Adipocyte (in vitro differentiated cells): ENCODE measurements at regions not wholly inside any gene's neighbourhood (a gene's known extent, or its start where the extent isn't known, plus 50 kb on each side); places are given as distances from the start of the nearest gene placed in this dataset.

ENCODE experiments used
- DNase-seq: peaks from one replicate; pipeline ENCODE4 v3.0.0-alpha.2; 2015; ENCODE audit warnings: low read depth
- H3K27me3 ChIP-seq: replicated peaks from 2 replicates; pipeline ENCODE4 v1.7.0; 2013; ENCODE audit warnings: mild to moderate bottlenecking, low read length, moderate library complexity; ENCODE audit not compliant: control insufficient read depth, insufficient read depth
- H3K36me3 ChIP-seq: 2 replicates; pipeline ENCODE4 v1.7.0; 2013; ENCODE audit warnings: low read length, mild to moderate bottlenecking, moderate library complexity; ENCODE audit not compliant: control insufficient read depth, insufficient read depth, severe bottlenecking
- H3K4me1 ChIP-seq: 2 replicates; pipeline ENCODE4 v1.7.0; 2013; ENCODE audit warnings: mild to moderate bottlenecking, low read length, moderate library complexity; ENCODE audit not compliant: control insufficient read depth, insufficient read depth
- H3K4me3 ChIP-seq: 2 replicates; pipeline ENCODE4 v1.7.0; 2013; ENCODE audit warnings: mild to moderate bottlenecking, low read length, moderate library complexity
- H3K9ac ChIP-seq: 2 replicates; pipeline ENCODE4 v1.7.0; 2013; ENCODE audit warnings: mild to moderate bottlenecking, low read length, moderate library complexity
- H3K9me3 ChIP-seq: 2 replicates; pipeline ENCODE4 v1.7.0; 2013; ENCODE audit warnings: mild to moderate bottlenecking, low read length, moderate library complexity; ENCODE audit not compliant: control insufficient read depth

DNA sequence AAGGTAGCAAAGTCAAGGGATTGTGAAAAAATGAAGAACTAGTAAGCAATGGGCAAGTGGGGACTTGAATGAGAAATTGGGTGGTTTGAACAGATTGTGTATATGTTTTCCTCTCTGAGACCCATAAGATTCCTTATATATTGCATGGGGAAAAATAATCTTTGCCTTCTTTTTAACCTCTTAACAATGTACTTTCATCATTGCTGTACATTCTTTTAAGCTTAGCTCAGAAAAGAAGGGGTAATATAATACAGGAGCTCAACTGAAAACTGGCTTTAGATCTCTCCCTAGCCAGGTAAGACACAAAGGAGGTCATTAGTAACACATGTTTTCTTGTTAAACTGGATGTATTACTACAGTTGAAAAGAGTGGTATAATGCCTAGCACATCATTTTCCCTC lies 287.2 kb downstream of the RNF144B start:
- Histone ChIP-seq H3K36me3 (no peaks in the 10 kb centered on the region), H3K9ac (no peak overlapping the region), H3K9me3 (peaks cover 9% of the 10 kb centered on the region), H3K4me3 (no peak overlapping the region), H3K4me1 (no peaks in the 10 kb centered on the region), H3K27me3 (no peaks in the 10 kb centered on the region)
- no peak for DNase-seq

DNA sequence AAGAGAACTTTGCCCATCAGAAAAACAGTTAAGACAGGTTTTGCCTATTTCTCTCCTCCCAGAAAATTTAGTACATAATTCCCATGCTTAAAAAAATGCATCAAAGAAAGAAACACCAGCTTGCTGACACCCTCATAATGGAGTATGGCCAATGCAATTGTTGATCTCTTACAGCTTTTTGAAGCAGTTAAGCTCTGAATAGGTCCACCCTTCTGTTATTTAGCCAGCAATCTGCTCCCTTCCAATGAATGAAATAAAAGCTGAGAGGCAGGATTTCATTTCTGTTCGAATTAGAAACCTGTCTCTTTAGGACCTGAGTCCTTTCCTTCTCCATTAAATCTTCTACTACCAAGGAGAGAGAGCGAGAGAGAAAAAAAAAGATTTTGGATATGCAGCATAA lies 288.7 kb downstream of the RNF144B start:
- peaks cover 9% of the 10 kb centered on the region for H3K9me3 ChIP-seq
- no peaks in the 10 kb centered on the region for H3K27me3 ChIP-seq
- no peak overlapping the region for H3K9ac ChIP-seq
- no peak for DNase-seq
- no peaks in the 10 kb centered on the region for H3K4me1 ChIP-seq
- H3K36me3 ChIP-seq: no peaks in the 10 kb centered on the region
- no peak overlapping the region for H3K4me3 ChIP-seq

DNA sequence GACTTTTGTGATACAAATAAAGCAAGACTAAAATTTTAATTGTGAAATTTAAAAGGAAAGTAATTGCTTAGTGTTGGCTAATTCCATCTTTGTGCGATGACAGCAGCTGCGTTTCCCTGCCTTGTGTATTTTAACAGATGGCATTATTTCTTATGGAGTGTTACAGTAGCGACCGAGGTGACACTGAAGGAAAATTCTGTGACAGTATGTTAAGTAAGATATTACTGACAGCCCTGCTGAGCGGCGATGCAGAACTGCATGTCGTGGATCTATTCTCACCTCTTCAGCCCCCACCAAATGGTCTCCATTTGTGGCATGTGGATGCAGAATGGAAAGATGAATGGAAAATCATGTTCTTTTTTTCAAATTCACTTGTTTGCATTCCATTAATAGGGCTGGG lies 289.4 kb downstream of the RNF144B start:
- Histone ChIP-seq H3K27me3 (no peaks in the 10 kb centered on the region), H3K9ac (no peak overlapping the region), H3K4me3 (no peak overlapping the region), H3K9me3 (peaks cover 9% of the 10 kb centered on the region), H3K36me3 (no peaks in the 10 kb centered on the region), H3K4me1 (no peaks in the 10 kb centered on the region)
- DNase-seq: no peak

DNA sequence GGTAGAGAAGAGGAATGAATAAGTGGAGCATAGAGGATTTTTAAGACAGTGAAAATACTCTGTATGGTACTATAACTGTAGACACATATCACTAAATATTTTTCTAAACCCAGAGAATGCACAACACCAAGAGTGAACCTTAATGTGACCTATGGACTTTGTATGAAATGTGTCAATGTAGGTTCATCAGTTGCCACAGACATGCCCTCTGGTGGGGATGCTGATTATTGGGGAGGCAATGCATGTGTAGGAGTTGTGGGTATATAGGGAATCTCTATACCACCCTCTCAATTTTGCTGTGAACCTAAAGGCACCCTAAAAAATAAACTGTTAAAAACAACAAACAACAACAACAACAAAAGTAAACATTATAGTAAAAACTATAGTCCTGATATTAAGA lies 293.7 kb downstream of the RNF144B start:
- Histone ChIP-seq H3K27me3 (no peaks in the 10 kb centered on the region), H3K9me3 (peaks cover 9% of the 10 kb centered on the region), H3K4me1 (no peaks in the 10 kb centered on the region), H3K9ac (no peak overlapping the region), H3K4me3 (no peak overlapping the region), H3K36me3 (no peaks in the 10 kb centered on the region)
- no peak for DNase-seq

DNA sequence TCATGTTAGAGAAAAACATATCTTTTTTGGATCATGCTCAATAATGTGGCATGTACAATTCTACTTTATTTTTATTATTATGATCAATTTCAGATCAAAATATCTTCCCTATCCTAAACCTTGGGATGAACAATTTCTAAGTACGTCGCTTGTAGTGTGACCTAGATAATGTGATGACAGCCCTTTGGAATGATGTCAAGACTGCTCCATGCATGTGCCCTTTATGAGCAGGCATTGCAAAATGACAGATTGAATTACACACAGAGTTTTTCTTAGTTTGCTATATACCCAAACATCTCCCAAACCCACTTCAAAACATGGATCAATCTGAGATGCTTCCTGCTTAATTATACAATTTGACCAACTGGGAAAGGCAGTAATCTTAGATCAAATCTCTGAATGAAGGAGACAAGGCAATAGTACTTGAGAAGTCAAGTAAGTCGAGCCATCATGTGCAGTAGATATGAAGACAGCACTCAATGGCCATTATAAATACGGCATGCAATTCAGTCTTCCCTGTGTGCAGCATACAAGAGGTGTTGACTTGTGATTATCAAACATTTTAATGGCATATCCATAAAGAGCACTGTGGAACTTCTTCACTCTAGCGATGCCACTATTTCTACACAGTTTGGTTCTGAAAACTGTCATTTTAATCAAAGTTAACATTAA lies 294.8 kb downstream of the RNF144B start:
- Histone ChIP-seq H3K4me1 (no peaks in the 10 kb centered on the region), H3K9me3 (peaks cover 9% of the 10 kb centered on the region), H3K36me3 (no peaks in the 10 kb centered on the region), H3K27me3 (no peaks in the 10 kb centered on the region), H3K4me3 (no peak overlapping the region), H3K9ac (no peak overlapping the region)
- DNase-seq: no peak

DNA sequence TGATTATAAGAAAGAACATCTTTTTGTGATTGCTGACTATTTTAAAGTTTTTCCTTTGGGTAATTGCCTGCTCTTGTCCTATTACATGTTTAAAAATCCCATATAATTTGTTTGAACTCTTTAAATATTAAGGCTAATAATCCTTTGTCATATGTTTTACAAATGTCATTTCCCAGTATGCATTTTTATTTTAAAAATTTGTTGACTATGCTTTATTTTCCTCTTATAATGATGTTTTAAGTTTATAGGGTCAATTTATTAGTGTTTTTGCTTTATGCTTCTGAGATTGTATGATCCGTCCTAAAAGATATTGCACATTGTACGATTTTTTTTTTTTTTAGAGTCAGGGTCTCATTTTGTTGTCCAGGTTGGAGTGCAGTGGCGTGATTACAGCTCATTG lies 297.2 kb downstream of the RNF144B start:
- no peak for DNase-seq
- no peak overlapping the region for H3K9ac ChIP-seq
- no peaks in the 10 kb centered on the region for H3K27me3 ChIP-seq
- H3K36me3 ChIP-seq: no peaks in the 10 kb centered on the region
- no peaks in the 10 kb centered on the region for H3K9me3 ChIP-seq
- H3K4me1 ChIP-seq: no peaks in the 10 kb centered on the region
- no peak overlapping the region for H3K4me3 ChIP-seq

DNA sequence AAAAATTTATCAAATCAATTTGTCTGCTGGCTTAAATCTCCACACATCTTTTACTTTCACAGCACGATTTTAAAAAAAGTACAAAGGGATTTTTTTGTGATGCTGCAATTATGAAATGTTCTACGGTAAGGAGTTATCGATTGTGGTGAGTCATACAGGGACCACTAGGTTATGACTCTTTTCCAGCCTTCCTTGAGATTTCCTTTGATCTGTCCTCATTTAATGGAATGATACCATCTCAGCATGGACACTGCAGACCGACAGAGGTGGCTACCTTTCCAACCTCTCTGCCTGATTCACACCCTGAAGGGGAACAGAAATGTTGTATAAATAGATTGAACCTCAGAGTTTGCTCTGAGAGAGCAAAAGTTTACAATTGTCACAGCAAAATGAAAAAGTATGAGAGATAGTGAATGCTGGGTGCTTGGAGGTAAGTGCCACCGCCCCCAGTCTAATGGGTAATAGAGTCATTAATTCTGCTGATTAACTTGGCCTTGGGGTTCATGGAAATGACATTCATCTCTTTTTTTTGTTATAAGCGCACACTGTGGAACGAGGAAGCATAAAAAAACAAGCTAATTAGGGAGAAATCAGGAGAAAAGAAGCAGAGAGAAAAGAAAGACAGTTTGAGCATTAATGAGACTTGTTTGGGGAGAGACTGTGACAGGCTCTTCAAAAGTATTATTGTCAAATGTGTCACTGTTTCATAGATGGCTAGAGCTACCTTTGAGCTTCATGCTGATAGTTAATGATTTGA lies 306.0 kb downstream of the RNF144B start:
- Histone ChIP-seq H3K9ac (no peak overlapping the region), H3K9me3 (no peaks in the 10 kb centered on the region), H3K4me1 (no peaks in the 10 kb centered on the region), H3K36me3 (no peaks in the 10 kb centered on the region), H3K4me3 (no peak overlapping the region), H3K27me3 (no peaks in the 10 kb centered on the region)
- DNase-seq: no peak

DNA sequence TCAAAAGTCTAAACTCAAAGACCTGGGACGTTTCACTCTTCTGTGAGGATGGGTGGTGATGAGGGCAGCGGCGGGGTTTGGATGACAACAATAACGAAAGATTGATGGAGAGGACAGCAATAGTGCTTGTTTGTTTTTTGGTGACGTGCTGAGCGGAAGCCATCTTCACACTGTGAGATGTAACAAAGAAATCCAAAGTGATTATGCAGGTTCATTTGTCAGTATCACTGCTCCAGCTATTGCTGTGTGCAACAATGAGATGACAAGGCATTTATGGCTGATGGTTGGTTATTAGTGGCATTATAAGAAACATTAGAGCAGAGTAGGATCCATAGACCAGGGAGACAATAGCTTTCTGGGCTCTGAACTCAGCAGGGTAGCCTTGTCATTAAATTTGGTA lies 306.7 kb downstream of the RNF144B start:
- no peaks in the 10 kb centered on the region for H3K36me3 ChIP-seq
- no peak overlapping the region for H3K9ac ChIP-seq
- no peaks in the 10 kb centered on the region for H3K27me3 ChIP-seq
- no peaks in the 10 kb centered on the region for H3K4me1 ChIP-seq
- no peak for DNase-seq
- no peaks in the 10 kb centered on the region for H3K9me3 ChIP-seq
- no peak overlapping the region for H3K4me3 ChIP-seq

DNA sequence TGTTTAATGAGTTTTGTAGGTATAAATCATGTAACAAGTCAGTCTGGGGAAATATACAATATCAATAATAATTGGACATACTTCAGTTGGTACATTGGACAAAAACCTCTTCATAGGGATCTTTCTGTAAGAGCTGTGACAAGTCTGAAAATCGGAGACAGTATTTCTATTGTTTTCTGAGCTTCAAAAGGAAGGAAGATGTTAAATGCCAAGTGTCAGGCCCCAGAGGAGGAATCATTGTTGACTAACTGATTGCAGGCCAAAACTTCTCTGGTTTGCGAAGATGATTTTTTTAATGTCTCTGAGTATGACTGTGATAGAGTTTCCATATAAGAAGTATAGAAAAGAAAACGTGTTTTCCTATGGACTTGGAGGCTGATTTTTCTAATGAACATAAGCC lies 316.4 kb downstream of the RNF144B start:
- Histone ChIP-seq H3K27me3 (no peaks in the 10 kb centered on the region), H3K9me3 (no peaks in the 10 kb centered on the region), H3K4me1 (no peaks in the 10 kb centered on the region), H3K9ac (no peak overlapping the region), H3K4me3 (no peak overlapping the region), H3K36me3 (no peaks in the 10 kb centered on the region)
- no peak for DNase-seq

DNA sequence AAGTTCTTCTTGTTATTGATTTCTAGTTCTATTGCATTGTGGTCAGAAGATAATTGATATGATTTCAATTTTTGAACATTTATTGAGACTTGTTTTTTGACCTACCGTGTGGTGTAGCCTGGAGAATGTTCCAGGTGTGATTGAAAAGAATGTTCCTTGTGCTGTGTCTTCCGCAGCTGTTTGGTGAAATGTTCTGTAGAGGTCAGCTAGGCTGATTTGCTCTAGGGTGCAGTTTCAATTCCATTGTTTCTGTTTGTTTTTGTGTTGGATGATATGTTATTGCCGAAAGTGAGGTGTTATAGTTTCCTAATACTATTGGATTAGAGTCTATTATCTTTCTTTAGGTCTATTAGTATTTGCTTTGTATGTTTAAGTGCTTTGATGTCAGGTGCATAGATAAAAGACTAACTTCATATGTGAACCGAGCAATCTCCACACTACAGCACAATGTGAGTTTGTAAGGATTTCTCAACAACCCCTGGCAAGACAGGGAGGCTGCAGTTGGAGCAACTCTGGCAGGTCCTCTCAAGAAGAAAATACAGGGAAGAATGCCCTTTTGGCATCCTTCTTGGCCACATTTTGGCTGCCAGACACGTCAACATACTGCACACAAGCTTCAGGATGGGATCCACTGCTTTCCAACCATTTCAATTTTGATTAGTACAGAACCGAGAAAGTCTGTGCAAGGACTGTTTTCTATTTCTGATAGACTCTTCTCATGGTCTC lies 320.7 kb downstream of the RNF144B start:
- no peak for DNase-seq
- Histone ChIP-seq H3K36me3 (no peaks in the 10 kb centered on the region), H3K4me3 (no peak overlapping the region), H3K4me1 (no peaks in the 10 kb centered on the region), H3K9me3 (no peaks in the 10 kb centered on the region), H3K27me3 (no peaks in the 10 kb centered on the region), H3K9ac (no peak overlapping the region)

DNA sequence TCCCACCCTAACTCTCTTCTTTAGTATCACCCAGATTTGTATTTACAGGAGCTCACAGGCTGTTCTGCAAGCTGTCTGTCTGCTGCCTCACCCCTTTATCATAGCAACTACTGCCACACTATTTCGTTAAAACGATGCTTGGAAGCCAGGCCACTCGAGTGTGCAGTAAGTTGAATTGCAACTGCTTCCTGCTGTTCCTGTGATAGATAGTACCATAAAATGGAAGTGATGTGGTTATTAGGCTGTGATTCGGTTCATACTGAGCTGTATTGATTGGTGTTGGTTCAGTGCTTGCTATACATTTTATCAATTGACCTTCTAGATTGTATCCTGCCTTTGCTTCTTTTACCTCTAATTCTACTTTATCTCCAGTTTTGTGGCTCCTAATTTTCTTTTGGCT lies 325.4 kb downstream of the RNF144B start:
- Histone ChIP-seq H3K9me3 (no peaks in the 10 kb centered on the region), H3K9ac (no peak overlapping the region), H3K36me3 (no peaks in the 10 kb centered on the region), H3K27me3 (no peaks in the 10 kb centered on the region), H3K4me1 (peaks cover under 1% of the 10 kb centered on the region), H3K4me3 (no peak overlapping the region)
- DNase-seq: no peak
